ENCODE measurements at regions not wholly inside any gene's neighbourhood (a gene's known extent, or its start where the extent isn't known, plus 50 kb on each side); places are given as distances from the start of the nearest gene placed in this dataset.

DNA sequence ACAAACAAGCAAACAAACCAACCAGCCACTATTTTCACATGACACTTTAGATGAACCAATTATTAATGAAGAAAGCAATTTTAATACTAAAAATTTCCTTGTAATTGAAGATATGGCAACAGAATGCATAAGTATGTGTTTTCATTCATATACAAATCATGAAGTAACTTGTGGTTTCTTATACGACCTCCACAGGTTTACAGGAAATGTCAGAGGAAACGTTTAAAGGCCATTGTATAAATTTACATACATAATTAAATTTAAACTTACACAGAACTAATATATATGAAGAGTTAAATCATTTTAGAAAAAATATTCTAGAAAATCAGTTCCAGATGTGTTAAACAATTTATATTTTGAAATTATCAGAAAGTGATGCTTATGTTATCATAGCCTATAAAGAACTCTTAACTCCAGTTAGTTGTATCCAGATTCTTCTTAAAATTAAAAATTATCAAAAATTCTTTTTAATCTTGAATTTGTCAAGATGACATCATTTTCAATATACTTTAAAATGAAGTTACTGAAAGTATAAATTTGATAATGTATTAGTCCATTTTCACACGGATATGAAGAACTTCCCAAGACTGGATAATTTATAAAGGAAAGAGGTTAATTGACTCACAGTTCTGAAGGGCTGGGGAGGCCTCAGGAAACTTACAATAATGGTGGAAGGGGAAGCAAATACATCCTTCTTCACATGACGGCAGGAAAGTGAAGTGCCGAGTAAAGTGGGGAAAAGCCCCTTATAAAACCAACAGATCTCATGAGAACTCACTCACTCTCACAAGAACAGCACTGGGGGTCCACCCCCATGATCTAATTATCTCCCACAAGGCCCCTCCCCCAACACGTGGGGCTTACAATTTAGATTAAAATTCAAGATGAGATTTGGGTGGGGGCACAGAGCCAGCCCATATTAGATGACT lies 192.0 kb downstream of the PIK3R1 start:
- DNase-seq (ENCODE audit: low spot score) = peak; percentile 9

DNA sequence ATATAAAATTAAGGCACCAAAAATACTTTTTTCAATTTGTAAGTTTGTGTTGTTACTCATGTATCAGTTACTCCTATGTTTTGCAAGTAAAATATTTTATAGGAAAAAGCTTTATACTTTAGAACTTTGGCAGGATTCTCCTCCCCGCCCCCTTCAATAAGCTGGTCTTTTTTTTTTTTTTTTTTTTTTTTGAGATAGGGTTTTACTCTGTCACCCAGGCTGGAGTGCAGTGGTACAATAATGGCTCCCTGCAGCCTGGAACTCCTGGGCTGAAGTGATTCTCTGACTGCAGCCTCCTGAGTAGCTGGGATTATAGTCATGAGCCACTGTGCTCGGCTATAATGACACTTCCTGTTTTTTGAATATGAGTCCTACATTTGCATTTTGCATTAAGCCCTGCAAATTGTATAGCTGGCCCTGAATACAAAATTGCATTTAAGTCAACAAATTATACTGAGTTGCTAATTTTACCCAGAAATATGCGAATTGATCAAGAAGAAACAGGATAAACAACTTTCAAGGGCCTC lies 192.9 kb downstream of the PIK3R1 start:
- DNase-seq (ENCODE audit: low spot score) = peak; percentile 15

DNA sequence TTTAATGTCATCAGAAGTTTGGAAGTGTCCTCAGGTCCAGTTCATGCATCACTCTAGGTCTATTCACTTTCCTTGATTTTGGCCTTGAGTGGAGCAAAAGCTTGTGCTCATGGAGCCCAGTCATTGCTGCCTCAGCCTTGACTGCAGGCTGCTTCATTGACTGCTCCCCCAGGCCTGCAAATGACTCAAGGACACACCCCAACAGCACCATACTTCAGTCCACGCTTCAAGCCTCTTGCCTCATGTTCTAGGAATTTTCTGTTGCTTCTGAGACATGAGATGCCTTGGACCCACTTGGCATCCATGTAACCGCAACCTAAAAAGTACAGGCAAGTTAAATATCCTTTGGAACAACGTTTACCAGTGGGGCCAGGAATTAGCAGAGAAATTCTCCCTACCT lies 193.7 kb downstream of the PIK3R1 start:
- DNase-seq (ENCODE audit: low spot score) = no peak

DNA sequence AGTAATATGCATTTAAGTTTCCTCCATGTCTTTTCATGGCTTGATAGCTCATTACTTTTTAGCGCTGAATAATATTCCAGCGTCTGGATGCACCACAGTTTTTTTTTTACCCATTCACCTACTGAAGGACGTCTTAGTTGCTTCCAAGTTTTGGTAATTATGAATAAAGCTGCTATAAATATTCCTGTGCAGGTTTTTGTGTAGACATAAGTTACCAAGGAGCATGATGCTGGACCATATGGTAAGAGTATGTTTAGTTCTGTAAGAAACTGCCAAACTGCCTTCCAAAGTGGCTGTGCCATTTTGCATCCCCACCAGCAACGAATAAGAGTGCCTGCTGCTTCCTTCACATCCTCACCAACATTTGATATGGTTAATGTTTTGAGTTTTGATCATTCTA lies 195.6 kb downstream of the PIK3R1 start:
- DNase-seq (ENCODE audit: low spot score) = no peak

DNA sequence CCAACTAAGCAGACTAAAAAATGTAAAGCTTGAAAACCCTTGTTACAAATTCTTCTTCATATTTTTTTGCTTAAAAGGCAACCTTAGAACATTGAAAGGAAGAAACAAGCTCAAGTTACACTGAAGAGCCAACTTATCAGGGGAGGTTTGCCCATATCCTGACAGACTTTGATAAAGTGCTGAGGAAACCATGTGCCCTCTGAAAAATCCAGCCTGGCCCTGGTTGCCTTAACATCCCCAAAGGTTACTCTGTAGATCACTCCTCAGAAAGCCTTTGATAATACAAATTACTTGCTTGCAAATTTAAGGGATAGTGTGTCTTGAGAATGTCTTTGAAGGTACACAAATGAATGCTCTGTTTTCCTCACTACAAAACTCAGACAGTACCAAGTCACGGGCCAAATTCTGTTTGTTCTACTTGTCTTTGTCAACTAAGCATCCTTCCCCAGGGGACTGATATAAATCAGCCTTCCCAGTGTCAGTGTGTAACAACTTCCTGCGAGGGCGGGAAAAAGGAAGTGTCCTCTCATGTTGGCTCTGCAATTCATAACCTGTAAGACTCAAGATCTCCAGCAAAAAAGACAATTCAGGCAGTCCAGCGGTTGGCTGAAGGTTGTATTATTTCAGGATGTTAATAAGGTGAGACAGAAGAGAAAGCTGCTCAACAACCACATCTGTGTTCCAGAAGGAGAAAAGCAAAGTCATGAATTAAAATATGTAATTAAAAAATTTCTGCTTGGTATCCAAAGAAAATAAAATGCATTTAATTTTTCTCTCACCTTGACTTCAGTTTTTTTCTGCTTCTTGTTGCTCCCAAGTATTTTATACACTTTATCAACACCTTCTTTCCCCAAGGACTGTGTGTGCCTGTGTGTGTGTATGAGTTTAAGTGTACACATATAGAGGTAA lies 199.9 kb downstream of the PIK3R1 start:
- no peak for DNase-seq (ENCODE audit: low spot score)

DNA sequence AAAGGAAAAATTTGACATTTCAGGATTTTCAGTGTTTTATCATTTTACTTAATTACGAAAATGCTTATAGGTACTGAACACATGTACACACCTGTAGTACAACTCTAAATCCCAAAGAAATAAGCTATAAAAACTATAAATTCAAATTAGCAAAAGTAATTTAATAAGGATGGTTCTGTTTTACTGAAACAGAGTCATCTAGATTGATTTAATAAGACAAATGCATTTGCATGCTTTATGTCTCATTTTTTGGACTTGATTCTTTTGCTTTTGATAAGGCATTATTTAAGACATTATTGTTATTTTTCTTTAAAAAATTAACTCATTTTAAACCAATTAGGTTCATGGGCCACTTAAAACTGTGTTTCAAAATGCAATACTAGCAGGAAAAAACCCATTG lies 201.2 kb downstream of the PIK3R1 start:
- DNase-seq (ENCODE audit: low spot score) = no peak

DNA sequence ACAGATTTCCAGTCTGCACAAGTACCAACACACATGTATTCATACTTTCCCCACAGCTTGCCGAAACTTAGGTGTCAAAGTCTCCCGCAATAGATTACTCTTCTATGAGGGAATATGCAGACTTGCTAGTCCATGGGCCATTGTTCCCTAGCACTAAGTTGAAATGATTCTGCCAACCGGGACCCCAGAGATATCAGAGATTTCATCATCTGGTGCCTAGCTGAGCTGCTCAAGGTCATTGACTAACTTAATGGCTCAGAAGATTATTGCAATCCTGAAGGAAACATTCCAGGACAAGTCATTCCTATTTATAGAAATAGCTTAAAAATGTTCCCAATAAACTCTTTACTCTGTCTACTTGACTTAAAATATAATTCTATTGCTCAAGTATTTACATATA lies 202.6 kb downstream of the PIK3R1 start:
- DNase-seq (ENCODE audit: low spot score) = no peak

DNA sequence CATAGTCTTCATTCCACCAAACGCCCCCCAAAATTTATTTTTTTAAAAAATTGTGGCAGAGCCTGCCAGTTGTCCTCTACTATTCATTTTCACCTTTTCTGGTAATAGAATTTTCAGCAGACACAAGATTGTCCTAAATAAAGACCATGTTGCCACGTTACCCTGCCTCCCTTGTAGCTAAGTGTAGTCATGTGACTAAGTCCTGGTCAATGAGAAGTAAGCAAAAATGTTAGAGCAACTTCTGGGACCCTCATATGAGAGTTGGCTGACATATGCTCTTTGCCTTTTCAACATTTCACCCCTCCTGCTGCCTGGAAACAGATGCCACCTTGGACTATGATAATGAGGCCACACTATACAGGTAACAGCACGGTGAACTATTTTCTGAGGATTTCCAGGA lies 203.1 kb downstream of the PIK3R1 start:
- no peak for DNase-seq (ENCODE audit: low spot score)

DNA sequence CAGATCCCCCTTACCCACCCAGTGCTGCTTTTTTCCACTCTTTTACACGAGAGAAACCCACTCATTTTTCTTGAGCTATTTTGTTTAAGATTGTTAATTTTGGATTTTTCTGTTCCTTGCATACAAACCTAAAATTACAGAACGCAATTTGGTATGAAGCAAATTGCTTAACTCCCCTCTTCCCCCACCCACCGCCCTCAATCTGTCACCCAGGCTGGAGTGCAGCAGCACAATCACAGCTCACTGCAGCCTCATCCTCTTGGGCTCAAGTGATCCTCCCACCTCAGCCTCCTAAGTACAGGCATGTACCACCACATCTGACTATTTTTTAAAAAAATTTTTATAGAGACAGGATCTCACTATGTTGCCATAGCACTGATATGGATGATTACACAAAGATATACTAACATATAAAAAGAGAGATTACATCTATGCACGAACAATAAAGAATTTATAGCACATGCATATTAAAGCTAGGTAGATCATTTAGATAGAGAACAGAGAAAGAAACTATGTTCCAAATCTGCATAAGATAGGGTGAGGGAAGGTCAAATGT lies 203.6 kb downstream of the PIK3R1 start:
- DNase-seq (ENCODE audit: low spot score) = no peak

DNA sequence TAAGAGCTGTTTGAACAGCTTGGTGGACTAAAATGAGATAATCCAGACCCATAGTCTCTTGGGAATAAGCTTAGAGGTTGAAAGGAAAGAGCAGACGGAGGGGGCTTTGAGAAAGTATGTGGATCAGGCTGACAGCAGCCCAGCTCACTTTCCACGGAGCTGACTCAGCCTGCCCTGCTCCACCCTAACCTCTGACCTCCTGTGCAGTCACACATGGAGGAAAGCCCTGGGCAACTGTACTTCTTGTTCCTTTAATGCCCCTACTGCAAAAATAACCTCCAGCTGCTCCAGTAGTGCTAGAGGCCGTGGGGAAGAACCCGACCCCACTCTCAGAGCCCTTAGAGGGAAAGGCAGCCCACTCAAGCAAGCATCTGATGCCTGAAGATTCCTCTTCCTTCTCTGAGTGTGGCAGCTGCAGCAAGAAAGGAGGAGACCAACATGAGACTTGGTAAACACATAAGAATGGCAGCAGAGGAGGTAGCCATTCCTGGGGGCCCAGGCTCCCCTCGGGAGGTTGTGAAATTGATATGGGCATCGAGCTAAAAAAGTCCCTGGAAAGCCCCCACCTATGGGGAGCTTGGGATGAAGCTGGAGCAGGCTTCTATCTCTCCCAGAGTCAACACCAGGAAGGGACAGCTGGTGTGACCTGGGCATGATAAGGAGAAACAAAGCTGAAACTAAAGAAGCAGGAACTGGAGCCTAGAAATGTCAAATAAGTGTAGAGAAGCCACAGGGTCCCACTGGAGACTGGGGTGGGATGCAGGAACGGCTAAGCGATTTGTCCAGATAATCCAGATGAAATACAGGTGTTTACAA lies 204.3 kb downstream of the PIK3R1 start:
- DNase-seq (ENCODE audit: low spot score) = no peak

DNA sequence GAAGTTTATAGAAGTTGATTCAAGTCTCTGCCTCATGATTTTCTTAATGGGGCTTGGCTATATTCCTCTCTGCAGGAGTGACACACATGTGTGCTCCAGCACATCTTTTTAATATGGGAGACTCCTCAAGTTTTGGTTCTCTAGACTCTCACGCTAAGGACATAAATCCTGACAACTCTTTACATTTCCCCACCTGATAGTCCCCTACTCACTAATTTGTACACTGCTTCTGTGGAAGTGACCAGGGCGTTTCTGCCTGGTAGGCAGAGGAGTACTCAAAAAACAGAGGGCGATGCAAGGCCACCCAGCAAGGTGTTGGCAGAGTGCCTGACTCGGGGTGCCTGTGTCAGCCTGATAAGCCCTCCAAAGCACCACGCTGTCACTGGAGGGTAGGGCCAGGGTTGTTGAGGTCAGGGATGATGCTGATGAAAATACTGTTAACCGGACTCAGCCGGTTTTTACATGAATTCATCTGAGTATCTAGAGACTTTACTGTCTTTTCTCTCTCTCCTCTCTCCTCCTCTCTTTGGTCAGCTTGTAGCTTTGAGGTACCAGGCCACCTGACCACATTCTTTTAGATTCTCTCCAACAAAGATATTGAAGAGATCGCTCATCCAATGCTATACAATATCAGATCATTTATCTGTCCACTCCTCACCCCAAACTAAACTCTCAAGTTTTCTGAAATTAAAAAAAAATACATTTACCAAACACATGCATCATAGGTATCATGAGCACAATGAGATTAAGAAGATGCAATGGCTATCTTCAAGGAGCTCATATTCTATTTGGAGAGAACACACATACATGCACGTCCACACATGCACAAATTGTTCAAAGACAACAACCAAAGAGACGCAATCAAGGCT lies 205.2 kb downstream of the PIK3R1 start:
- DNase-seq (ENCODE audit: low spot score) = no peak

DNA sequence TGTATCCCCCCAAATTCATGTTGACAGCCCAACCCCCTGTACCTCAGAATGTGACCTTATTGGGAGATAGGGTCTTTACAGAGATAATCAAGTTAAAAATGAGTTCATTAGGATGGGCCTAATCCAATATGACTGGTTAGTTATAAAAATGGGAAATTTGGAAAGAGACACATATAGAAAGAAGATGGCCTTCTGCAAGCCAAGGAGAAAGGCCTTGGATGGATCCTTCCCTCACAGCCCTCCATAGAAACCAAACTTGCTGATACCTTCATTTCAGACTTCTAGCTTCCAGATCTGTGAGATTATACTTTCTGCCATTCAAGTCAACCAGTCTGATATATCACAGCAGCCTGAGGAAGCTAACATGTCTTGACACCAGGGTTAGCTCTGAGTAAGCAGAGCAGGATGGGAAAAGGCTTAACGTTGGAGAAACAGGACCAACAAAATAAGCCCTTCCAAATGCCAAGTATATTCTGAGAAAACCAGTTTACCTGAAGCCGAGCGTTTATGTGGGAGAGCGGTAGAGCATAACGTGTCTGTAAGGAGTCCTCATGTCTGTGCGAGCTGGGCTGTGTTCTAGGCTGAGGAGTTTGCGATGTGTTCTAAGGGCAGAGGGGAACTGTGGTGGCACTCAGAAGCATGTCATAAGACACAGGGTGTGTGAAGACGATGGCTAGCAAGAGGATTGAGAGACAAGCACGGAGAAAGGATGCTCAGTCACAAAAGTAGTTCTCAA lies 206.1 kb downstream of the PIK3R1 start:
- DNase-seq (ENCODE audit: low spot score) = no peak

DNA sequence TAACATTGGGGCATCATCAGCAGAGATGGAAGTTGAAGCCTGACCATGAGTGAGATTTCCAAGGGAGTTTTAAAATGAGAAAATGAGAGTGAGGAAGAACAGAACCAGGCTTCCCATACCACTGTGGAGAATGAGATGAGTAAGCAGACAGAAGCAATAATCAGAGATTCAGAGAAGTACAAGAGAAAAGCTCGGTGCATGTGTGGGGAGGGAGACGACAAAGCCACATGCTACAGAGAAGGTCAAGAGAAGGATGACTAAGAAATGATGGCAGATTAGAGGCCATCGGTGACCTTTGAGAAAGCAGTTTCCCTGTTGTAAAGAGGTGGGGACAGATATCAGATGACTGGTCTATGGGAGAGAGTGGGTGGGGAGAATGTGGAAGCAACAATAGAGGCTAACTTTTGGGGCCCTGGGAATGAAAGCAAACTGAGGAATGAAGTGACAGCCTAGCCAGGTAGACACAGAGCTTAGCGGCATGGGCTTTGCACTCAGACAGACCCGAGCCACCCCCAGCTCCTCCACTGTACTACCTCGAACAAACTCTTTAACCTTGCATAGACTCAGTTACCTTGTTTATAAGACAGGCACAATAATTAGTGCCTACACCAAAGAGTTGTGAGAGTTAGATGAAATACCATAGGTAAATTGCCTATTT lies 207.7 kb downstream of the PIK3R1 start:
- DNase-seq (ENCODE audit: low spot score) = no peak

DNA sequence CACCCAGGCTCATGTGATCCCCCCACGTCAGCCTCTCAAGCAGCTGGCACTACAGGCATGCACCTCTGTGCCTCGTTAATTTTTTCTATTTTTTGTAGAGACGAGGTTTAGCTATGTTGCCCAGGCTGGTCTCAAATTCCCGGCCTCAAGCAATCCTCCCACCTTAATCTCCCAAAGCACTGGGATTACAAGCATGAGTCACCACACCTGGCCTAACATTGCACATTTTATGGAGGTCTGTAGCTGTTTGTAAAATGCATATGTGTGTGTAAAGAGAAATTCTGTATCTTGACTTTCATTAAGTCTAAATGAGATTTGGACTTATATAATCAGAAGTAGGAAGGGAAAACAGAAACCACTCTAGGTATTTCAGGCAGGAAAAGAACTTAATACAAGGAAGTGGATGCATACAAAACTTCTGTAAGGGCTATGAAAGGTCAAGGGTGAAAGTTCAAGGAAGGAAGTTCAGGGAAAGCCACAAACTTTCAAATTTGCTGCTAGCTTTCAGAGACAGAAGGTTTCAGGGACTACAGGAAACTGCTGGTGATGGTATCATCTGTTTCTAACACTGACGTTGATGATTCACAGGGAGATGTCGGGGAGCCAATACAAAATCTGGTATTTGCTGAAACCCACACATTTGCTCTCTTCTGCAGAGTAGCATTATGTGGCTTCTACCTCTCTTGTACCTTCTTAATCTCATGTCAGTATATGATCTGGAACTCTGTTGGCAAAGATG lies 209.4 kb downstream of the PIK3R1 start:
- DNase-seq (ENCODE audit: low spot score) = no peak

DNA sequence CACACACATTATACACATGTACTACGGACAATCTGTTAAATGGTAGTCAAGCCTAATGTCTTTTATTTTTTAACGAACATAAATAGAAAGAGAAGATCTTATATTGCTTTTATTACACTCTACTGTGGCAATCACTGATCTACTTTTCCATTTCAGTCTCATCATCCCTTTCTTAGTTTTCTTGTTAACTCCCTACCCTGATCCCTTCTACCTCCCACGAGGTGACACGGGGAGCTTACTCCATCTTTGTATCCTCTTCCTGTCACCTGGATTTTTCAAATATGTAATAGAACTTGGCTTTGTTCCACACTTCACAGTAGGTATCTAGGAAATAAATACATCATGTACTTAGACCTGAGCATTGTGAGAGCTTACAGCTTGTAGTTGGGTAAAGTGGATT lies 211.0 kb downstream of the PIK3R1 start:
- no peak for DNase-seq (ENCODE audit: low spot score)

DNA sequence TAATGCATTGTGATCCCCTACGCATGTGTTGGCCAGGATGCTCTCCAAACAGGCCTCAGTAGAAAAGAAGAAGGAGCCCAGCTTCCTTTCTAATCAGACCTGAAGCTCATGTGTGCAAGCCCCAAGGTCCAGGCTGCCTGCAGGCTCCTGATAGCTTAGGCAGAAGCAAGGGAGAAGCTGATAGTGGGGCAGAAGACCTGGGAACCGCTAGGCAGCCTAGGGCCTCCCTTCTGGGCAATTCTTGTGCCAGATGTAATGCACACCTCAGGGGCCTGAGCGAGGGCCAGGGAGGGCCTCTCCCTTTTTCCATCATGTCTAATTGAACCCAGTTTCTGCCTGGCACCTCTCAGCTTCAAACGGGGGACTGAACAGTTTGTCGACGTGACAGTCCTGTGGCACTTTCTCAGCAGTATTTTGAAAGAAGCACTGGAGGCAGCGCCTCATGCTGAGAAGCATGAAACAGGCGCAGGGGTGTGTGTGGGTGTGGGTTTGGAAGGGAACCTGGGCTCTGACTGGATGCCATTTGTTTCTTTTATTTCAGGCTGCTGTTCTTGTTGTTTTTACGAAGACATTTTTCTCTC lies 212.8 kb downstream of the PIK3R1 start:
- no peak for DNase-seq (ENCODE audit: low spot score)

DNA sequence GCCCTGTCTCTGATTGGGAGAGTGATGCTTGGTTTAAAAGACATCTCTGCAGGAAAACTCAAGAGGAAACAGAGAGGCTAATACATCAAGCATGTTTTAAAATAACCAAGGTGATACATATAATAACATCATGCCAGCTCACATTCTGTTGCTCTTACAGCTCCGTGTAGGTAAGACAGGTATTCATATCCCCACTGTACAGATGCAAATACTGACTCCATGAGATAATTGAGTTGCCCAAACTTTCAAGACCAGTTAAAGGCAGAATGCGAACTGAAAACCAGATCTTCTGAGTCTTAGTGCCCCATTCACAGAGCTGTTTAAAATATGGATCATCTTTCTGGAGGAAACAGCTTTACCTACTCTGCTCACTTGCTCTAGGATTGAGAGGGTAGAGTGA lies 214.0 kb downstream of the PIK3R1 start:
- DNase-seq (ENCODE audit: low spot score) = no peak

DNA sequence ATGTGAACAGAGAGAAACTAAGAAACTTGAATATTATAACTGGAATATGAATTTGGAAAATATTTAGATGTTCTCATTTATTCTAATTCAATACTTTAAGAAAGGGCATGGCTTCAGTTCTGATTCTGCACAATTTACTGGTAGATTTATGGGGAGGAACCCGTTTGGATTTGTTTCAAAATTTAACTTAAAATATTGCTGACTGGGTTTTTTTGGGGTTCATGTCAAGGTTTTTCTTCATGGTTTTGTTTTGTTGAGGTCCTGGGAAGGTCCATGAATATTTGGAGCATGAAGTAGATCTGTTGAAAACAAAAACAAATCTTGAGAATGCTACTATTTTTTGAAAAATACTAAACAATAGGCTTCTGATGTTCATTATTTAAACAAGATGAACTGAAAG lies 214.7 kb downstream of the PIK3R1 start:
- DNase-seq (ENCODE audit: low spot score) = no peak
